ENCODE measurements at regions not wholly inside any gene's neighbourhood (a gene's known extent, or its start where the extent isn't known, plus 50 kb on each side); places are given as distances from the start of the nearest gene placed in this dataset.

DNA sequence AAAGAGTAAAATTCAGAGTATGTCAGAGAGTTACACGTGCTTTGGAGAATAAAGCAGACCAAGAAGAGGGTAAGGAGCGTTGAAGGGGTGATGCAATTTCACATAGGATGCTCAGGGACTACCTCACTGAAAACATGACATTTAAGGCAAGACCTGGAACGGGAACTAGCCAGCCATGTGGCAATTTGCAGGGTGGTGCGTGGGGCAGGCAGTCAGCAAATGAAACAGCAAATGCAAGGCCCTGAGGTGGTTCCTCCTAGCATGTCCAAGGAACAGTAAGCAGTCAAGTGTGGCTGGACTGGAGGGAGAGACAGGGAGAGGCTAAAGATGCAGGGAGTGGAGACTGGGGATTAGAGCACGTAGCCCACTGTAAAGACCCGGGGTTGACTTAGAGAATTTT lies 146.1 kb upstream of the LPP start:
- no peak overlapping the region for H2AFZ ChIP-seq
- H3K4me1 ChIP-seq = peaks cover 7% of the 10 kb centered on the region
- no peaks in the 10 kb centered on the region for H3K79me2 ChIP-seq
- H3K27me3 ChIP-seq (ENCODE audit: control insufficient read depth, insufficient read depth, low read length) = no peaks in the 10 kb centered on the region
- no peak overlapping the region for H3K4me3 ChIP-seq (ENCODE audit: low read depth, low read length)
- no peaks in the 10 kb centered on the region for H3K36me3 ChIP-seq (ENCODE audit: control insufficient read depth, insufficient read depth, low read length)
- TF ChIP-seq CTCF (IDR thresholded peaks at IDR 0.05) = no peak
- H3K4me2 ChIP-seq (ENCODE audit: low read length) = no peak overlapping the region
- H3K9ac ChIP-seq = no peak overlapping the region
- no peak overlapping the region for H3K27ac ChIP-seq
- H3K9me3 ChIP-seq (ENCODE audit: control insufficient read depth, low read length) = no peaks in the 10 kb centered on the region

GRCh38 chr3:188008582-188009213 lies 145.3 kb upstream of the LPP start:
- Histone ChIP-seq H3K4me2 (ENCODE audit: low read length) (no peak overlapping the region), H3K27ac (no peak overlapping the region), H3K9me3 (ENCODE audit: control insufficient read depth, low read length) (no peaks in the 10 kb centered on the region), H3K4me3 (ENCODE audit: low read depth, low read length) (no peak overlapping the region), H3K79me2 (no peaks in the 10 kb centered on the region), H3K36me3 (ENCODE audit: control insufficient read depth, insufficient read depth, low read length) (no peaks in the 10 kb centered on the region), H3K4me1 (peaks cover 7% of the 10 kb centered on the region), H2AFZ (no peak overlapping the region), H3K27me3 (ENCODE audit: control insufficient read depth, insufficient read depth, low read length) (no peaks in the 10 kb centered on the region), H3K9ac (no peak overlapping the region)
- no peak for TF ChIP-seq CTCF (IDR thresholded peaks at IDR 0.05)

DNA sequence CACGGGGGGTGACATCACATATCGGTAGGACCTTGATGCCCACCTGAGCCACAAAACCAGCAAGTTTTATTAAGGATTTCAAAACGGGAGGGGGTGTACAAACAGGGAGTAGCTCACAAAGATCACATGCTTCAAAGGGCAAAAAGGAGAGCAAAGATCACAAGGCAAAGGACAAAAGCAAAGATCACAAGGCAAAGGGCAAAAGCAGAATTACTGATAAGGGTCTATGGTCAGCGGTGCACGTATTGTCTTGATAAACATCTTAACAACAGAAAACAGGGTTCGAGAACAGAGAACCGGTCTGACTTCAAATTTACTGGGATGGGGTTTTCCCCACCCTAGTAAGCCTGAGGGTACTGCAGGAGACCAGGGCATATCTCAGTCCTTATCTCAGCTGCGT lies 143.5 kb upstream of the LPP start:
- Histone ChIP-seq H3K27ac (no peak overlapping the region), H3K27me3 (ENCODE audit: control insufficient read depth, insufficient read depth, low read length) (no peaks in the 10 kb centered on the region), H3K9ac (no peak overlapping the region), H2AFZ (no peak overlapping the region), H3K4me1 (peaks cover 7% of the 10 kb centered on the region), H3K4me3 (ENCODE audit: low read depth, low read length) (no peak overlapping the region), H3K36me3 (ENCODE audit: control insufficient read depth, insufficient read depth, low read length) (no peaks in the 10 kb centered on the region), H3K4me2 (ENCODE audit: low read length) (no peak overlapping the region), H3K79me2 (no peaks in the 10 kb centered on the region), H3K9me3 (ENCODE audit: control insufficient read depth, low read length) (no peaks in the 10 kb centered on the region)
- no peak for TF ChIP-seq CTCF (IDR thresholded peaks at IDR 0.05)

DNA sequence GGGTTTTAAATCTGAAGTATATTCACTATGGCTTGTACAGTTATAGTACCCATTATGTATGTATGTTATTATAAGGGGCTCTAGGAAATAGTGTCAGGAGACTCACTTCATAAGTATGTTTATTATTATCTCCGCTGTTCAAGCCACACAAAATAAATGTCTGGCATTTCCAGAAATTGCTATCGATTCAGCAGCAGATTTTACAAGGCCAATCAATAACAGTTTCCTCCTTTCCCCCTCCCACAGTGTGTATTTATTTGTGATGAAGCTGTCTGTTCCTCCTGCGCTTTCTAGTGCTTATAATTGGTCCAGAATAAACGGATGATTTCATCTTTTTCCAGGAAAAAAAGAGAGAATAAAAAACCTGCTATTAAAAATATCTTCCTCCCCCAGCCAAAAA lies 134.2 kb upstream of the LPP start:
- no peaks in the 10 kb centered on the region for H3K27me3 ChIP-seq (ENCODE audit: control insufficient read depth, insufficient read depth, low read length)
- H3K36me3 ChIP-seq (ENCODE audit: control insufficient read depth, insufficient read depth, low read length) = no peaks in the 10 kb centered on the region
- no peak overlapping the region for H3K9ac ChIP-seq
- H3K9me3 ChIP-seq (ENCODE audit: control insufficient read depth, low read length) = no peaks in the 10 kb centered on the region
- no peak overlapping the region for H3K4me2 ChIP-seq (ENCODE audit: low read length)
- no peaks in the 10 kb centered on the region for H3K79me2 ChIP-seq
- H2AFZ ChIP-seq = no peak overlapping the region
- H3K4me3 ChIP-seq (ENCODE audit: low read depth, low read length) = no peak overlapping the region
- H3K27ac ChIP-seq = no peak overlapping the region
- no peak for TF ChIP-seq CTCF (IDR thresholded peaks at IDR 0.05)
- H3K4me1 ChIP-seq = no peaks in the 10 kb centered on the region

- H3K9ac ChIP-seq = no peak overlapping the region
- H3K9me3 ChIP-seq (ENCODE audit: control insufficient read depth, low read length) = no peaks in the 10 kb centered on the region
- H3K4me3 ChIP-seq (ENCODE audit: low read depth, low read length) = no peak overlapping the region
- H3K27me3 ChIP-seq (ENCODE audit: control insufficient read depth, insufficient read depth, low read length) = no peaks in the 10 kb centered on the region
- no peaks in the 10 kb centered on the region for H3K36me3 ChIP-seq (ENCODE audit: control insufficient read depth, insufficient read depth, low read length)
- H3K4me1 ChIP-seq = no peaks in the 10 kb centered on the region
- no peak for TF ChIP-seq CTCF (IDR thresholded peaks at IDR 0.05)
- no peak overlapping the region for H3K4me2 ChIP-seq (ENCODE audit: low read length)
- H2AFZ ChIP-seq = no peak overlapping the region
- H3K79me2 ChIP-seq = no peaks in the 10 kb centered on the region
- no peak overlapping the region for H3K27ac ChIP-seq
These were observed 132.9 kb upstream of the LPP start for GRCh38 chr3:188021041-188021440.
